IPS DF 6.9 (cell line): ENCODE measurements at regions not wholly inside any gene's neighbourhood (a gene's known extent, or its start where the extent isn't known, plus 50 kb on each side); places are given as distances from the start of the nearest gene placed in this dataset.

Experiments used
- DNase-seq: peaks from one replicate; pipeline ENCODE4 v3.0.0-alpha.2; 2013; ENCODE audit warnings: low read depth, low spot score
- H3K27ac ChIP-seq: one replicate; pipeline ENCODE4 v1.5.1; 2013; ENCODE audit warnings: low read length, control low read depth
- H3K27me3 ChIP-seq: 2 replicates; pipeline ENCODE4 v1.6.1; 2013; ENCODE audit warnings: mild to moderate bottlenecking, low read length; ENCODE audit not compliant: control insufficient read depth, insufficient read depth
- H3K36me3 ChIP-seq: 2 replicates; pipeline ENCODE4 v1.6.1; 2013; ENCODE audit warnings: low read length; ENCODE audit not compliant: control insufficient read depth, insufficient read depth
- H3K4me1 ChIP-seq: 2 replicates; pipeline ENCODE4 v1.6.1; 2013; ENCODE audit warnings: low read length; ENCODE audit not compliant: control insufficient read depth, insufficient read depth
- H3K4me3 ChIP-seq: 2 replicates; pipeline ENCODE4 v1.5.1; 2013; ENCODE audit warnings: mild to moderate bottlenecking, low read length
- H3K9me3 ChIP-seq: 2 replicates; pipeline ENCODE4 v1.6.1; 2013; ENCODE audit warnings: low read length, inconsistent platforms; ENCODE audit not compliant: control insufficient read depth, insufficient read depth
- WGBS: extraction: QIAGEN DNeasy Blood & Tissue Kit; methylation state at CpG from one replicate; pipeline ENCODE4 v1.1.7; 2013; ENCODE audit warnings: mixed read lengths, missing lambda C conversion rate; ENCODE audit not compliant: insufficient read length, insufficient coverage; 5-methylcytosine and 5-hydroxymethylcytosine counted together

GRCh38 chr13:107590556-107590955, 624.8 kb downstream of the LIG4 start:
- no peaks in the 10 kb centered on the region for H3K36me3 ChIP-seq
- no peaks in the 10 kb centered on the region for H3K9me3 ChIP-seq
- DNase-seq: no peak
- H3K4me3 ChIP-seq: no peak overlapping the region
- H3K27me3 ChIP-seq: no peaks in the 10 kb centered on the region
- WGBS: no CpG with 5 or more reads among the region's 3 CpGs
- no peaks in the 10 kb centered on the region for H3K4me1 ChIP-seq
- no peak overlapping the region for H3K27ac ChIP-seq

GRCh38 chr13:107587681-107588080, 627.7 kb downstream of the LIG4 start:
- Histone ChIP-seq H3K27ac (no peak overlapping the region), H3K27me3 (no peaks in the 10 kb centered on the region), H3K4me1 (no peaks in the 10 kb centered on the region), H3K9me3 (no peaks in the 10 kb centered on the region), H3K36me3 (no peaks in the 10 kb centered on the region), H3K4me3 (no peak overlapping the region)
- no CpG with 5 or more reads among the region's 2 CpGs for WGBS
- DNase-seq: no peak

- H3K9me3 ChIP-seq: no peaks in the 10 kb centered on the region
- H3K27me3 ChIP-seq: peaks cover 3% of the 10 kb centered on the region; the same call in 1 of the 2 replicates
- WGBS: no CpG with 5 or more reads among the region's 2 CpGs
- no peak overlapping the region for H3K27ac ChIP-seq
- no peaks in the 10 kb centered on the region for H3K36me3 ChIP-seq
- no peaks in the 10 kb centered on the region for H3K4me1 ChIP-seq
- H3K4me3 ChIP-seq: no peak overlapping the region
- DNase-seq: no peak
These were observed 629.1 kb downstream of the LIG4 start for GRCh38 chr13:107586216-107586615.

GRCh38 chr13:107585469-107586180, 629.7 kb downstream of the LIG4 start:
- DNase-seq: no peak
- no peaks in the 10 kb centered on the region for H3K4me1 ChIP-seq
- no peaks in the 10 kb centered on the region for H3K9me3 ChIP-seq
- no peaks in the 10 kb centered on the region for H3K36me3 ChIP-seq
- H3K27ac ChIP-seq: no peak overlapping the region
- H3K4me3 ChIP-seq: no peak overlapping the region
- H3K27me3 ChIP-seq: peaks cover 3% of the 10 kb centered on the region; the same call in 1 of the 2 replicates
- WGBS: 100% methylated on average over 1 of the region's 2 CpGs

GRCh38 chr13:107582171-107582570, 633.2 kb downstream of the LIG4 start:
- no peak overlapping the region for H3K4me3 ChIP-seq
- no peak for DNase-seq
- H3K27me3 ChIP-seq: peaks cover 3% of the 10 kb centered on the region; the same call in 1 of the 2 replicates
- H3K4me1 ChIP-seq: no peaks in the 10 kb centered on the region
- WGBS: no CpG with 5 or more reads among the region's 4 CpGs
- no peaks in the 10 kb centered on the region for H3K36me3 ChIP-seq
- H3K27ac ChIP-seq: no peak overlapping the region
- H3K9me3 ChIP-seq: no peaks in the 10 kb centered on the region

- WGBS: no CpG with 5 or more reads among the region's 9 CpGs
- DNase-seq: no peak
- Histone ChIP-seq H3K27ac (no peak overlapping the region), H3K9me3 (no peaks in the 10 kb centered on the region), H3K4me1 (peaks cover under 1% of the 10 kb centered on the region; the same call in 1 of the 2 replicates), H3K36me3 (no peaks in the 10 kb centered on the region), H3K4me3 (no peak overlapping the region), H3K27me3 (peaks cover 3% of the 10 kb centered on the region; the same call in 1 of the 2 replicates)
These were observed 634.5 kb downstream of the LIG4 start for GRCh38 chr13:107580741-107581412.

- WGBS: no CpG with 5 or more reads among the region's 1 CpG
- no peaks in the 10 kb centered on the region for H3K9me3 ChIP-seq
- DNase-seq: no peak
- H3K27ac ChIP-seq: no peak overlapping the region
- no peaks in the 10 kb centered on the region for H3K36me3 ChIP-seq
- H3K4me3 ChIP-seq: no peak overlapping the region
- peaks cover 5% of the 10 kb centered on the region; the same call in 1 of the 2 replicates for H3K4me1 ChIP-seq
- H3K27me3 ChIP-seq: peaks cover 3% of the 10 kb centered on the region; the same call in 1 of the 2 replicates
These were observed 638.9 kb downstream of the LIG4 start for GRCh38 chr13:107576430-107576829.

- Histone ChIP-seq H3K9me3 (no peaks in the 10 kb centered on the region), H3K27ac (no peak overlapping the region), H3K27me3 (peaks cover 3% of the 10 kb centered on the region; the same call in 1 of the 2 replicates), H3K4me1 (peaks cover 5% of the 10 kb centered on the region; the same call in 1 of the 2 replicates), H3K36me3 (no peaks in the 10 kb centered on the region), H3K4me3 (no peak overlapping the region)
- WGBS: no CpG with 5 or more reads among the region's 6 CpGs
- no peak for DNase-seq
These were observed 640.7 kb downstream of the LIG4 start for GRCh38 chr13:107574517-107575210.

GRCh38 chr13:107573184-107573583, 642.2 kb downstream of the LIG4 start:
- DNase-seq: no peak
- H3K27me3 ChIP-seq: peaks cover 3% of the 10 kb centered on the region; the same call in 1 of the 2 replicates
- no peak overlapping the region for H3K4me3 ChIP-seq
- H3K4me1 ChIP-seq: peaks cover 5% of the 10 kb centered on the region; the same call in 1 of the 2 replicates
- no peaks in the 10 kb centered on the region for H3K36me3 ChIP-seq
- no peaks in the 10 kb centered on the region for H3K9me3 ChIP-seq
- no peak overlapping the region for H3K27ac ChIP-seq
- WGBS: no CpG with 5 or more reads among the region's 1 CpG

GRCh38 chr13:107572156-107572555, 643.2 kb downstream of the LIG4 start:
- Histone ChIP-seq H3K4me3 (no peak overlapping the region), H3K36me3 (no peaks in the 10 kb centered on the region), H3K9me3 (no peaks in the 10 kb centered on the region), H3K27me3 (peaks cover 3% of the 10 kb centered on the region; the same call in 1 of the 2 replicates), H3K4me1 (peaks cover 5% of the 10 kb centered on the region; the same call in 1 of the 2 replicates), H3K27ac (no peak overlapping the region)
- WGBS: no CpG with 5 or more reads among the region's 3 CpGs
- DNase-seq: no peak
